Stimulated activated CD8-positive, alpha-beta memory T cell treated with anti-CD3 and anti-CD28 coated beads, Interleukin-7, amount 100 ng/mL, for 24 hours (primary cell): ENCODE measurements at regions not wholly inside any gene's neighbourhood (a gene's known extent, or its start where the extent isn't known, plus 50 kb on each side); places are given as distances from the start of the nearest gene placed in this dataset.

Source experiments
- DNase-seq: peaks from one replicate; pipeline ENCODE4 v3.0.0-alpha.2; 2020; ENCODE audit warnings: low read depth

DNA sequence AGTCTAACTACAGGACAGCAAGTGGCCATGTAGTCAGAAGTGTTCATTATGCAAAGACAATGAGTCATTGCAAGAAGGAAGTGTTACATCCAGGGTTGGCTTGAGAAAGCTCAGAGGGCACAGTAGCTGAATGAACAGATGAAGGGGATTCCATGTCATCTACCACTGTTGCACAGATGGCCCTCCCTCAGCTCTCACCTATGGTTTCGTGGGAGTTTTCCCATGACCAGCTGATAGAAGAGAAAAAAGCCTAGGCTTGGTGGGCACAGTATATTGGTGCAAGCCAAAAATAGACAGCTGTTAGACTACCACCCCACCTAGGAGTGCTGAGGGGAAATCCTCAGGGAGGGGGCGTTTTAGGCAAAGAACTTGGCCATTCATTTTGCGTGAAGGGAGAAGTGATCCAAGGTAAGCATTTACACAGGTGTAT, 217.0 kb downstream of the DMRT2 start:
- no peak for DNase-seq

DNA sequence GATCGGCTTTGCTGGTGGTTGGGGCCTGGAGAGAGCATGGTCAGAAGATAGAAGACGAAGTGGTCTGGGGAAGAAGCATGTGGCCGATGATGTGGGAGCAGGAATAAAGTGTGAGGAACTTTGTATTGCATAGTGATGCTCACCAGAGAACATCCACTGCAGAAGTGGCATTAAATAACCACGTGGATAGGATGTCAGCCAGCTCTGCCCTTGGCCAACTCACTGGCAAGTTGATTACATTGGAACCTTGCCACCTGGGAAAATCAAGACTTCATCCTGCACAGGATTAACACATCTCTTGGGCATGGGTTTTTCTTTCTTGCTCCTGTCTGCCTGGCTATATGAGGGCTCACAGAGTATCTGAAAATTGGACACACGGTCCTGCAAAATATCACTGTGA, 217.4 kb downstream of the DMRT2 start:
- DNase-seq, result no peak

- no peak for DNase-seq
Measured at GRCh38 chr9:1269533-1270315, 219.6 kb downstream of the DMRT2 start.

- DNase-seq, result no peak
Measured at GRCh38 chr9:1271367-1271766, 221.2 kb downstream of the DMRT2 start.

- no peak for DNase-seq
Measured at GRCh38 chr9:1271786-1272185, 221.6 kb downstream of the DMRT2 start.

- no peak for DNase-seq
Measured at GRCh38 chr9:1272488-1272887, 222.3 kb downstream of the DMRT2 start.

GRCh38 chr9:1273859-1274258, 223.7 kb downstream of the DMRT2 start:
- no peak for DNase-seq

DNA sequence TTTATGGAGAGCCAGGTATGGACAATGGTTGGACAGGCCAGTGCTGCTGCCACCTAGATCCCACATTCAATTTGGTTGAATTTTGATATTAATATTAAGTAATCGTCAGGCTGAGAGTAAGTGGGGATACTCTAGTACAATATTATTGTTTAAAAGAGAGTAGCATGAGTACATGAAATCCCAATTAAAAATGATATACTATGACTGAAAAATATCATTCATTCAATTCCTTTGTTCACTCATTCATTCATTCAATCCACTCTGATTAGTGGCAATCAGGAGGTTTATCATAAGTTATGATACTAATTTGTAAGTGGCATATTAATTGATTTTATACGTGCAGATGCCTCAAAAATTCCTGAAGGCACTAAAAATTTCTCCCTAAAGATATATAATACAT, 224.2 kb downstream of the DMRT2 start:
- no peak for DNase-seq

- no peak for DNase-seq
Measured at GRCh38 chr9:1276474-1276873, 226.3 kb downstream of the DMRT2 start.

DNA sequence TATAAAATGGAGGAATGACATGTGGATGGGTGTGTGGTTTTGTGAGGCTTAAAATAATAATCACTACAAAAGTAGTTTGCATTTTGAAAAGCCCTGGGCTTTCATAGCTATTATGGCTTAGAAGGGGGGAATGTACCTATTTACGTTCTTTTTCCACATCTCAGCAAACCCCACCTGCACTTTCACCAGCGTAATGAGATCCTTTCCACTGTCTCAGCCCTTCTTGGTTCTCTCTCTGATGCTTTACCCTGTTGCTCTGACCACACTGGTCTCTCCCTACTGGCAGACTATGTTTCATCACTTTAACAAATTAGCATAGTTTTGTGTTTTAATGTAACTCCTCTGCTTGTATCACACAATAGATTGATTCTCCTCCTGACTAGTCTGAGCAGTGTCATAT, 234.6 kb downstream of the DMRT2 start:
- DNase-seq, result no peak

DNA sequence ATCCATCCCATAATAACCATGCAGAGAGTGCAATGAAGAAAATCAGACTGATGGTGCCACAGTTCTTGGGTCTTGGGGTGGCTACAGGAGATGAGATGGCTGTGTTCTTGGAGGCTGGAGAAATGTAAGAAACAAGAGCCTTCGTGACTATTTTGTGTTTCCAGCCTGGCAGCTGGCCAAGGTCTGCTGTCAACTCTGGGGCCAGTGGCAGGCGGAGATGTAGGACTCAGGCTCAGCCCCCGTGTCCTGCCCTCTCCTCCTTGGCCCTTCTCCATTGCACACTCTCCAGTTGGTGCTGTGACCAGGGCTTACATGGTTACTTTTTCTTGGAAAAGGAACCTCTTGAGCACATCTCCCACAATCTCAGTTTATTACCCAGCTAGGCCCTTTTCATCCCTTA, 235.4 kb downstream of the DMRT2 start:
- no peak for DNase-seq

DNA sequence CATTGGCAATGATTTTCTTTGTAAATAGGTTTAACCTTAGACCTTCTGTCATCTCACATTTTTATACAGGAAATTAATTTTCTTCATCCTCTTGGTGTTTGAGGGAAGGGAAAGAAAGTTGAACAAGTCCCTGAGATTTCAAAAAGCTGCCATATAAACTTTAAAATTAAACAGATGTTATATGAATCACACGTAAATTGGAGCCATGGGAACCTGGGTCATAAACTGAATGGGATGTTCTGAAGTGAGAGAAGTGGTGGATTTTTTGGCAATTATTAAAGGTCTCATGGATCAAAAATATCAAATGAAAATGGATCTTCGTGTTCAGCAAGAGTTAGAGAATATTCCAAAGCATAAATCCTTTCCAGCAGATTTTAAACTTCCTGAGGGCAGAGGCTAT, 242.2 kb downstream of the DMRT2 start:
- no peak for DNase-seq

GRCh38 chr9:1294641-1295258, 244.6 kb downstream of the DMRT2 start:
- DNase-seq, result no peak

DNA sequence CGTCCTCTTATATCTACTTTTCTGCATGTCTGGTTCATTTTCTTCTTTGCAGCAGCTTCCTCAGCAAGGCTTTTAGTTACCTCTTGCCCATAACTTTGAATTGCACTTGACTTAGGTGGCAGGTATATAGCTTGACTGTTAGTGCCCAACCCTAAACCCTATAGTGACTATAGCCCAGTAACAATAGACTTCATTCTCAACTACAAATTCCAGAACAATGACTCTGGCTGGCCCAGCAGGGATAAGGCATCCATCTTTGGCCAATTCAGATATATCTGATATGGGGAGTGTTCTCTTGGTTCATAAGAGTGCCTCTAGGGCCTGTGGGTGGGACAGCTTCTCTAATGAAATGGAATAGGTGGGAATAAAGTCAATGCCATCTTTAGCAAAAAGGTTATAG, 246.2 kb downstream of the DMRT2 start:
- no peak for DNase-seq

GRCh38 chr9:1298046-1298445, 247.9 kb downstream of the DMRT2 start:
- DNase-seq, result no peak

- DNase-seq, result no peak
Measured at GRCh38 chr9:1300941-1301340, 250.8 kb downstream of the DMRT2 start.

DNA sequence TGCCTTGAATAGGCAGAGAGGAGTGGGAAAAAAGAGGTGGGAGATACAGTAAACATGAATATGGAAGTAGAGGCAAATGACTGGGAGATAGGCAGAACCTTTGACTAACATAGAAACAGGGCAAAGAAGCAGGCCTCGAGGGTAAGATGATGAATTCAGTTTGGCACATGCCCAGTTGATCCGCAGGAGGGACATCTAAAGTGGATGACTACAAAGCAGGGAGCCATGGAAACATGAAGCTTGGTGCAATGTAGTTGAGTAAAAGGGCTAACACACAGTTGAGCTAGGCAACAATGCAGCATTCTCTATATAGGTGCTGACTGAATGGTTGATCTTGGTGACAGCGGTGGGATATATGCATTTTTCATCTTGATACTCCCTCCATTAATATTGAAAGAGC, 253.8 kb downstream of the DMRT2 start:
- no peak for DNase-seq

- DNase-seq, result no peak
Measured at GRCh38 chr9:1311462-1312042, 261.4 kb downstream of the DMRT2 start.

DNA sequence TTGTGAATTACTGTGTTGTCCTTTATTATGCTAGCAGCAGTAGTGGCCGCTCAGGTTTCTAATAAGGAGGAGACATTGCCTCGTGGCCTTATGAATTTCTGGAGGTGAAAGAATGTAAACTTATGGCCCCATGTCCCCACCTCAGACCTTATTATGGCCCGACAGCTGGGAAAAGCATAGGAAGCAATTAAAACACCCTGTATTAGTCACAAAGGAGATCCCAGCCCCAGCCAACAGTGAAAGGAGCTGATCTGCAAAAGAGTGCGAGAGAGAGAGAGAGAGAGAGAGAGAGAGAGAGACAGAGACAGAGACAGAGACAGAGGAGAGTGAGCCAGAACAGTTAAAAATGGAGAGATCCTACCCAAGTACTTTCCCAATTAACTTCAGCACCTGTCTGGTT, 269.3 kb downstream of the DMRT2 start:
- no peak for DNase-seq

GRCh38 chr9:1320051-1320557, 269.9 kb downstream of the DMRT2 start:
- no peak for DNase-seq

GRCh38 chr9:1320607-1321195, 270.5 kb downstream of the DMRT2 start:
- no peak for DNase-seq

DNA sequence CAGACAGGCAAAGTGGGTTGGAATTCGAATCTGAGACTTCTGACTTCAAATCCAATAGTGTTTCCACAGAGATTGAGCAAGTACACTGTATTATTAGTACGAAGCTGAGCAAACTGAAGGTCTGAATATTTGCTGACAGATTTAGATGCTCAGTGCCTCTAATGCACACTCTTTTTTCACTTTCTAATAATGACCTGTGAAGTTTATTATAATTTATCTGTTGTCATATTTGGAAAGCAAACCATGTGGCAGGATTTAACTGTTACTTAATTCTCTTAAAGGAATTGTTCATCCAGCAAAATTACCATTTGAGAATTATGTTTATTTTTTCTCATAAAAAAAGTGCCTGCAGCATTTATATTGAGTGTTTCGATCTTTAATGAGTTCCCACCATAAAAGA, 277.3 kb downstream of the DMRT2 start:
- no peak for DNase-seq

DNA sequence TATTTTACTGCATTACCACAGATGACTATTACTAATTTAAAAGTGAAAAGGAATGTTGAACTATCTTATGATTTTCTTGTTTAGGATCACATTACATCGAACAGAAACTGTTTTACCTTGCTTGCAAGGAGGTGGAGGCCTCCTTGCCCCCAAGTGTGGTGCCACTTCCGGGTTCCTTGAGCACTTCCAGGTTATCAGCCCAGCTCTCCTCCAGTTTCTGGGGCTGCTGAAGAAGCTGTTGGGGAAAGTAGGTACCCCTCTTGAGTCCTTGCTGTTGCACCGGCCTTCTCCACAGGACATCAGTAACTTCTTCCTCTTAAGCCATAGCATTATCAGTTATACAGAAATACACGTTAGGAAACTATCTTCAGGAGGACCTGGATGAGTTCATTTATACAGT, 278.2 kb downstream of the DMRT2 start:
- DNase-seq, result no peak
